ENCODE measurements at regions not wholly inside any gene's neighbourhood (a gene's known extent, or its start where the extent isn't known, plus 50 kb on each side); places are given as distances from the start of the nearest gene placed in this dataset.

DNA sequence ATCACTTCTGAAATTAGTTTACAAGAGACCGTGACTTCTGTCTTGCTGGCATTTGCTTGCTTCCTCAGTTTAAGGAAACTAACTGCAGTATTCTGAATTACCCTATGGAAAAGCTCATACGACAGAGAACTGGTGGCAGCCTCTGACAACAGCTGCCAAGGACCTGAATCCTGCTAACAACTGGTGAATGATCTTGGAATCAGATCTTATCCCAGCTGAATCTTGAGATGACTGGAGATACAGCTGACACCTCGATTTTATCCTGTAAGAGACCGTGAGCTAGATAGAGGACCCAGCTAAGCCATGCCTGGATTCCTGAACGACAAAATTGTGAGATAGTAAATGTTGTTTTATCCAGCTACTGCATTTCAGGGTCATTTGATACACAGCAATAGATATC, 202.3 kb downstream of the OGFRL1 start:
- Histone ChIP-seq H3K27me3 (no peaks in the 10 kb centered on the region), H3K4me1 (no peaks in the 10 kb centered on the region), H3K36me3 (no peaks in the 10 kb centered on the region), H3K27ac (no peak overlapping the region), H3K9me3 (no peaks in the 10 kb centered on the region), H3K4me3 (no peak overlapping the region)
- intact Hi-C loops (cut with DNase I) = no loop called here
- TF ChIP-seq CTCF (IDR thresholded peaks at IDR 0.05) (no peak), POLR2AphosphoS5 (IDR thresholded peaks at IDR 0.05; ENCODE audit: insufficient read depth in 1 of 2, low read depth in 1 of 2) (no peak), POLR2A (IDR thresholded peaks at IDR 0.05) (no peak)
- no peak for DNase-seq (ENCODE audit: extremely low spot score in 2 of 2)

GRCh38 chr6:71491844-71492243, 203.2 kb downstream of the OGFRL1 start:
- H3K27ac ChIP-seq = no peak overlapping the region
- H3K36me3 ChIP-seq = no peaks in the 10 kb centered on the region
- no peak overlapping the region for H3K4me3 ChIP-seq
- no peaks in the 10 kb centered on the region for H3K27me3 ChIP-seq
- H3K9me3 ChIP-seq = no peaks in the 10 kb centered on the region
- DNase-seq (ENCODE audit: extremely low spot score in 2 of 2) = no peak
- TF ChIP-seq CTCF (IDR thresholded peaks at IDR 0.05) (no peak), POLR2AphosphoS5 (IDR thresholded peaks at IDR 0.05; ENCODE audit: insufficient read depth in 1 of 2, low read depth in 1 of 2) (no peak), POLR2A (IDR thresholded peaks at IDR 0.05) (no peak)
- intact Hi-C loops (cut with DNase I) = no loop called here
- no peaks in the 10 kb centered on the region for H3K4me1 ChIP-seq

DNA sequence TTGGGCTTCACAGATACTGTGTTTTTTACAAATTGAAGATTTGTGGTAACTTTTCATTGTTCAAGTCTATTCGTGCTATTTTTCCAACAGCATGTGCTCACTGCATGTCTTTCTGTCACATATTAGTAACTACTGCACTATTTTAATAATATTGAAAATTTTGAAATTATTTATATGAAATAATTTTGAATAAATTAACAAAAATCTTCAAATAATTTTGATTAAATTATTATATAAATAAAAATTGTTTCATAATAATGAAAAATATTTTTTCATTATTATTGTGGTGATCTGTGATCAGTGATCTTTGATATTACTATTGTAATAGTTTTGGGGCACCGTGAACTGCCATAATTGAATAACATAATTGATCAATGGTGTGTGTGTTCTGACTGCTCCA, 204.1 kb downstream of the OGFRL1 start:
- intact Hi-C loops (cut with DNase I) = no loop called here
- no peaks in the 10 kb centered on the region for H3K9me3 ChIP-seq
- no peak overlapping the region for H3K27ac ChIP-seq
- no peaks in the 10 kb centered on the region for H3K27me3 ChIP-seq
- no peak for DNase-seq (ENCODE audit: extremely low spot score in 2 of 2)
- no peak overlapping the region for H3K4me3 ChIP-seq
- no peaks in the 10 kb centered on the region for H3K4me1 ChIP-seq
- no peaks in the 10 kb centered on the region for H3K36me3 ChIP-seq
- TF ChIP-seq CTCF (IDR thresholded peaks at IDR 0.05) (no peak), POLR2AphosphoS5 (IDR thresholded peaks at IDR 0.05; ENCODE audit: insufficient read depth in 1 of 2, low read depth in 1 of 2) (no peak), POLR2A (IDR thresholded peaks at IDR 0.05) (no peak)

DNA sequence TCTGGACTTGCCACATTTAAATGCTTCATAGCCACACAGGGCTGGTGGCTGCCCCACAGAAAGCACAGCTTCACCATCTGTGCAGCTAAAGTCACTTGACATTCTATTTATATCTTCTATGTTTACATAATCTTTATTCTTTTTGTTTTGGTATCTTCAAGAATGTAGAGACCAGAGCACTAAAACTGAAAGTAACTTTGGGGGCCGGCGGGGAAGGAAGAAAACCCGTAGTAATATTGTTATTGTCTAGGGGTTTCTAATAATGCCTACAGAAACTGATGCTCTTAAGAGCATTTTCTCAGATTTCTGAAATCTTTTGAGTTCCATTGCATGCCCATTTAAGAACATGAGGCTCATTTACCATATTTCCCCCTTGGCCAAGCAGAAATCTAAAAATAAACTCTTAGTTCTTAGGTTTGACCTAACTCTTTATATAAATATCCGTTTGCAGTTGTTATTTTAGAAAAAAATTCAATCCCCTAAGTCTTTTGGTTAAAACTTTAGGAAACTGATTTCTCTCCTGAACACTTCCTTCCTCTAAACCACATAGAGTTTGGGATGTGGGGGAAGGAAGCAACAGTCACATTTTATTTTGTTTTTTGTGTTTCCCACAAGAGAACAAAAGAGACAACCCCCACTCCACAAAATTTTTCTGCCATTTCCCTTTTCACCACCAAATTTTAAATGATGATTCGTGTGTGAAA, 207.6 kb downstream of the OGFRL1 start:
- intact Hi-C loops (cut with DNase I) = no loop called here
- H3K27ac ChIP-seq = no peak overlapping the region

More for the DNA sequence above, 207.6 kb downstream of the OGFRL1 start:
- Histone ChIP-seq H3K36me3 (no peaks in the 10 kb centered on the region), H3K9me3 (no peaks in the 10 kb centered on the region), H3K27me3 (no peaks in the 10 kb centered on the region), H3K4me3 (peak overlapping the region; percentile 8 to 13), H3K4me1 (no peaks in the 10 kb centered on the region)
- no peak for DNase-seq (ENCODE audit: extremely low spot score in 2 of 2)
- TF ChIP-seq CTCF (IDR thresholded peaks at IDR 0.05) (no peak), POLR2AphosphoS5 (IDR thresholded peaks at IDR 0.05; ENCODE audit: insufficient read depth in 1 of 2, low read depth in 1 of 2) (no peak), POLR2A (IDR thresholded peaks at IDR 0.05) (no peak)
